GM13977 (cell line): ENCODE measurements at regions not wholly inside any gene's neighbourhood (a gene's known extent, or its start where the extent isn't known, plus 50 kb on each side); places are given as distances from the start of the nearest gene placed in this dataset.

Source experiments
- DNase-seq: peaks from one replicate; pipeline ENCODE4 v3.0.0; 2012; ENCODE audit warnings: low spot score
- CTCF ChIP-seq: IDR thresholded peaks from 2 replicates; pipeline ENCODE4 v1.5.1; 2012; ENCODE audit warnings: mild to moderate bottlenecking, control low read depth; ENCODE audit not compliant: insufficient read depth; ENCODE audit errors: extremely low read depth, missing control alignments
- in situ Hi-C: fragments of 300-500 bp; cut with MboI; formaldehyde crosslinking; loops from one replicate; pipeline ENCODE4 v1.12.0; 2022; ENCODE audit warnings: low sequenced_read_pairs, low pct_unique_long_range_greater_than_20kb, mixed read lengths, inconsistent platforms; ENCODE audit not compliant: unreplicated experiment

- no peak for TF ChIP-seq CTCF
- no peak for DNase-seq
- in situ Hi-C loops = no loop called here
Measured at GRCh38 chr3:35413483-35413882, 225.8 kb upstream of the ARPP21 start.

- in situ Hi-C loops = no loop called here
- no peak for DNase-seq
- TF ChIP-seq CTCF = no peak
Measured at GRCh38 chr3:35417080-35417479, 222.2 kb upstream of the ARPP21 start.

GRCh38 chr3:35422101-35422500 lies 217.2 kb upstream of the ARPP21 start:
- TF ChIP-seq CTCF = no peak
- in situ Hi-C loops = no loop called here
- no peak for DNase-seq

- no peak for TF ChIP-seq CTCF
- in situ Hi-C loops = no loop called here
- no peak for DNase-seq
Measured at GRCh38 chr3:35422836-35423601, 216.3 kb upstream of the ARPP21 start.

GRCh38 chr3:35426366-35426958 lies 212.9 kb upstream of the ARPP21 start:
- DNase-seq = no peak
- in situ Hi-C loops = no loop called here
- no peak for TF ChIP-seq CTCF

GRCh38 chr3:35437381-35437780 lies 201.9 kb upstream of the ARPP21 start:
- TF ChIP-seq CTCF = no peak
- in situ Hi-C loops = no loop called here
- DNase-seq = no peak
